Activated naive CD4-positive, alpha-beta T cell treated with anti-CD3 and anti-CD28 coated beads, Interleukin-2, amount 50 U/mL, for 24 hours (primary cell): ENCODE measurements at regions not wholly inside any gene's neighbourhood (a gene's known extent, or its start where the extent isn't known, plus 50 kb on each side); places are given as distances from the start of the nearest gene placed in this dataset.

Experiments used
- H3K27ac Mint-ChIP-seq: one replicate; pipeline ENCODE4 v1.8.0; 2021; ENCODE audit warnings: mild to moderate bottlenecking, mixed read lengths
- H3K27me3 Mint-ChIP-seq: one replicate; pipeline ENCODE4 v1.8.0; 2021; ENCODE audit warnings: mixed read lengths
- H3K36me3 Mint-ChIP-seq: one replicate; pipeline ENCODE4 v1.8.0; 2021; ENCODE audit warnings: mixed read lengths
- H3K4me1 Mint-ChIP-seq: one replicate; pipeline ENCODE4 v1.8.0; 2021; ENCODE audit warnings: mixed read lengths
- H3K4me3 Mint-ChIP-seq: one replicate; pipeline ENCODE4 v1.8.0; 2021; ENCODE audit warnings: mild to moderate bottlenecking, mixed read lengths
- H3K9me3 Mint-ChIP-seq: one replicate; pipeline ENCODE4 v1.8.0; 2021; ENCODE audit warnings: mixed read lengths

GRCh38 chr20:39292193-39292736 lies 330.1 kb downstream of the DHX35 start:
- Mint-ChIP-seq H3K9me3 (no peaks in the 10 kb centered on the region), H3K4me3 (no peak overlapping the region), H3K36me3 (no peaks in the 10 kb centered on the region), H3K27me3 (peaks cover 8% of the 10 kb centered on the region), H3K27ac (no peak overlapping the region), H3K4me1 (no peaks in the 10 kb centered on the region)

GRCh38 chr20:39291301-39291700 lies 329.2 kb downstream of the DHX35 start:
- Mint-ChIP-seq H3K4me1 (no peaks in the 10 kb centered on the region), H3K27me3 (peaks cover 13% of the 10 kb centered on the region), H3K36me3 (no peaks in the 10 kb centered on the region), H3K4me3 (no peak overlapping the region), H3K9me3 (peaks cover 5% of the 10 kb centered on the region), H3K27ac (no peak overlapping the region)

DNA sequence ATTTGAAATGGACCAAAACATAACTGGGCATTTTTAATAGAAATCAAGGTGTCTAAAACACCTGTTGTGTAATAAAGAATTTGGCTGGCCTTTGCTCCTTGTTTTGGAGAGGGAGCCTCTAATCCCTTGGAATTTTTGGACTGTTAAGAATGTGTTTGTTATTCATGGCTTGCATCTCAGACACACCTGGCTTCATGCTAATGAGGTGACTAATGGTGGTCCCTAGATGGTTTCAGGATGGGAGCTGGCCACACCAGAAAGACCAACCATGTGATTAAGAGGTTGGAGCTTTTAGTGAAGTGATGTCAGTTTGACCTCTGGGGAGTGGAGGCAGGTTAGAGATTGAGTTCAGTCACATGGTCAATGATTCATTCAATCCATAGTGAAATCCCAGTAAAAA lies 328.4 kb downstream of the DHX35 start:
- H3K4me1 Mint-ChIP-seq: no peaks in the 10 kb centered on the region
- no peak overlapping the region for H3K4me3 Mint-ChIP-seq
- peaks cover 16% of the 10 kb centered on the region for H3K27me3 Mint-ChIP-seq
- H3K9me3 Mint-ChIP-seq: peaks cover 5% of the 10 kb centered on the region
- H3K27ac Mint-ChIP-seq: no peak overlapping the region
- H3K36me3 Mint-ChIP-seq: no peaks in the 10 kb centered on the region

GRCh38 chr20:39289831-39290230 lies 327.7 kb downstream of the DHX35 start:
- no peak overlapping the region for H3K27ac Mint-ChIP-seq
- peaks cover 5% of the 10 kb centered on the region for H3K9me3 Mint-ChIP-seq

DNA sequence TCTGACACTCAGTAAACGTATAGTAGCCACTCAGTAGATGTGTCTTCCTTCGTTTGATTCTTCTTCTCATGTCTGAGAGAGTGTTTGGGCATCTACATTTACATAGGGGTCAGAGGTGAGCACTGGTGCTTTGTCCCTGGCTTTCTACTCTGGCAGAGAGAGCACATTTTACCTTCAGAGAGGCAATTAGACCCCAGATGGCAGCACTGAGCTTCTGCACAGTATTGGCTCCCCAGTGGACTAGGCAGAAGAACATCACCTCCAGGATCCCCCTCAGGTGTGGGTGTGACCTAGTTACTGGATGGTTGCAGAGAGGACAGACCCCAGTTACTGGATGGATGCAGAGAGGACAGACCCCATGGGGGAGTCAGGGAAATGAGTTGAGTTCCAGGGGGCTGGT lies 327.2 kb downstream of the DHX35 start:
- no peaks in the 10 kb centered on the region for H3K36me3 Mint-ChIP-seq
- H3K4me3 Mint-ChIP-seq: no peak overlapping the region
- peaks cover 14% of the 10 kb centered on the region for H3K27me3 Mint-ChIP-seq
- H3K27ac Mint-ChIP-seq: no peak overlapping the region
- H3K4me1 Mint-ChIP-seq: no peaks in the 10 kb centered on the region
- peaks cover 5% of the 10 kb centered on the region for H3K9me3 Mint-ChIP-seq

More at GRCh38 chr20:39289831-39290230, 327.7 kb downstream of the DHX35 start:
- Mint-ChIP-seq H3K27me3 (peaks cover 14% of the 10 kb centered on the region), H3K4me3 (no peak overlapping the region), H3K4me1 (no peaks in the 10 kb centered on the region), H3K36me3 (no peaks in the 10 kb centered on the region)

GRCh38 chr20:39283464-39283863 lies 321.3 kb downstream of the DHX35 start:
- H3K4me1 Mint-ChIP-seq: no peaks in the 10 kb centered on the region
- peaks cover 5% of the 10 kb centered on the region for H3K9me3 Mint-ChIP-seq
- no peak overlapping the region for H3K4me3 Mint-ChIP-seq
- H3K27ac Mint-ChIP-seq: no peak overlapping the region
- H3K27me3 Mint-ChIP-seq: peaks cover 12% of the 10 kb centered on the region
- no peaks in the 10 kb centered on the region for H3K36me3 Mint-ChIP-seq

DNA sequence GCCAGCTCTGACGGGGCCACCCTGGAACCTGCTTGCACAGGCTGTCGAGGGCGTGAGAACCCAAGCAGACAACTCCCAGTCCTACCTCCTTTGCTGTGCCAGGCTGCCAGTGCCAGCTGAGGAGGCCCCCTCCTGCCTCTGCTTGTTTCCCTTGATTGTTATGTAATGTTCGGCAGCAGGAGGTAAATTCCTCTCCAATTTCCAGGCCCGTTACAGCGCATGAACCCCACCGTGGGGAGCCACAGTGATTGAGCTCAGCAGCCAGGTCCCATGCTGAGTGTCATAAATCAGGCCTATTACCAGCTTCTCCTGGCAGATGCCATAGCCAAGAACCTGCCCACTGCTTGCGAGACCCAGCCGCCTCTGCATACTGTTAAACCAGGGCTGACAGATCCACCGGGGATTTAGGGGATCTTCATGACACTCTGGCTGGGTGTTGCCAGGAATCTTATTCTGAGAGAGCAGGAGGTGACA lies 320.5 kb downstream of the DHX35 start:
- Mint-ChIP-seq H3K9me3 (peaks cover 5% of the 10 kb centered on the region), H3K4me3 (no peak overlapping the region), H3K27me3 (peaks cover 11% of the 10 kb centered on the region), H3K27ac (no peak overlapping the region), H3K4me1 (no peaks in the 10 kb centered on the region), H3K36me3 (no peaks in the 10 kb centered on the region)

- no peaks in the 10 kb centered on the region for H3K36me3 Mint-ChIP-seq
- H3K4me1 Mint-ChIP-seq: no peaks in the 10 kb centered on the region
These were observed 318.7 kb downstream of the DHX35 start for GRCh38 chr20:39280875-39281274.

GRCh38 chr20:39278230-39278788 lies 316.2 kb downstream of the DHX35 start:
- no peak overlapping the region for H3K4me3 Mint-ChIP-seq
- H3K4me1 Mint-ChIP-seq: no peaks in the 10 kb centered on the region
- H3K27ac Mint-ChIP-seq: no peak overlapping the region
- H3K36me3 Mint-ChIP-seq: no peaks in the 10 kb centered on the region
- peaks cover 6% of the 10 kb centered on the region for H3K27me3 Mint-ChIP-seq
- H3K9me3 Mint-ChIP-seq: no peaks in the 10 kb centered on the region

More at GRCh38 chr20:39280875-39281274, 318.7 kb downstream of the DHX35 start:
- Mint-ChIP-seq H3K4me3 (no peak overlapping the region), H3K27me3 (peaks cover 9% of the 10 kb centered on the region), H3K27ac (no peak overlapping the region), H3K9me3 (no peaks in the 10 kb centered on the region)

DNA sequence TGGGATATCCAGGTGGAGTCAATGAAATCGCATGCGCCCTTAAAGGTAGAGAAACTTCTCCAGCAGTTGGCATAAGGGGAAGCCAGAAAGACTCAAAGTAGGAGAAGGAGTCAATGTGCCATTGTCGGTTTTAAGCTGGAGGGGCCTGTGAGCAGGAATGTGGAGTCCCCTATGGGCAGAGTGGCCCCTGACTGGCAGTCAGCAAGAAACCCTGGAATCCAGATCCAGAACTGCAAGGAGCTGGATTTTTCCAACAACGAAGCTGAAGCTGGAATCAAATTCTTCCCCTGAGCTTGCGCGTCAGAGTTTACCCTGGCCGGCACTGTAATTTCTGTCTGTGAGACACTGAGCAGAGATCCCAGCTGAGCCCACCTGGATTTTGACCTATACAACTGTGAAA lies 315.0 kb downstream of the DHX35 start:
- Mint-ChIP-seq H3K27me3 (peaks cover 9% of the 10 kb centered on the region), H3K4me1 (no peaks in the 10 kb centered on the region)

GRCh38 chr20:39270837-39271604 lies 308.9 kb downstream of the DHX35 start:
- no peak overlapping the region for H3K4me3 Mint-ChIP-seq
- H3K9me3 Mint-ChIP-seq: no peaks in the 10 kb centered on the region

More for the DNA sequence above, 315.0 kb downstream of the DHX35 start:
- H3K27ac Mint-ChIP-seq: no peak overlapping the region
- H3K4me3 Mint-ChIP-seq: no peak overlapping the region
- H3K9me3 Mint-ChIP-seq: no peaks in the 10 kb centered on the region
- H3K36me3 Mint-ChIP-seq: no peaks in the 10 kb centered on the region

GRCh38 chr20:39269493-39270217 lies 307.5 kb downstream of the DHX35 start:
- no peaks in the 10 kb centered on the region for H3K9me3 Mint-ChIP-seq
- peaks cover 2% of the 10 kb centered on the region for H3K27me3 Mint-ChIP-seq
- H3K4me3 Mint-ChIP-seq: no peak overlapping the region
- no peak overlapping the region for H3K27ac Mint-ChIP-seq
- H3K36me3 Mint-ChIP-seq: no peaks in the 10 kb centered on the region
- no peaks in the 10 kb centered on the region for H3K4me1 Mint-ChIP-seq

More at GRCh38 chr20:39270837-39271604, 308.9 kb downstream of the DHX35 start:
- Mint-ChIP-seq H3K27ac (no peak overlapping the region), H3K4me1 (no peaks in the 10 kb centered on the region), H3K36me3 (no peaks in the 10 kb centered on the region), H3K27me3 (peaks cover 2% of the 10 kb centered on the region)

GRCh38 chr20:39268981-39269461 lies 306.9 kb downstream of the DHX35 start:
- Mint-ChIP-seq H3K4me1 (no peaks in the 10 kb centered on the region), H3K4me3 (no peak overlapping the region), H3K36me3 (no peaks in the 10 kb centered on the region), H3K27me3 (peaks cover 2% of the 10 kb centered on the region), H3K9me3 (no peaks in the 10 kb centered on the region), H3K27ac (no peak overlapping the region)

GRCh38 chr20:39268491-39268951 lies 306.4 kb downstream of the DHX35 start:
- H3K27me3 Mint-ChIP-seq: peaks cover 2% of the 10 kb centered on the region
- no peak overlapping the region for H3K27ac Mint-ChIP-seq
- H3K36me3 Mint-ChIP-seq: no peaks in the 10 kb centered on the region
- no peaks in the 10 kb centered on the region for H3K4me1 Mint-ChIP-seq
- no peak overlapping the region for H3K4me3 Mint-ChIP-seq
- H3K9me3 Mint-ChIP-seq: no peaks in the 10 kb centered on the region

- Mint-ChIP-seq H3K36me3 (no peaks in the 10 kb centered on the region), H3K27ac (no peak overlapping the region), H3K9me3 (no peaks in the 10 kb centered on the region), H3K4me3 (no peak overlapping the region), H3K27me3 (peaks cover 3% of the 10 kb centered on the region), H3K4me1 (no peaks in the 10 kb centered on the region)
These were observed 304.8 kb downstream of the DHX35 start for GRCh38 chr20:39266989-39267388.
